ENCODE measurements at regions not wholly inside any gene's neighbourhood (a gene's known extent, or its start where the extent isn't known, plus 50 kb on each side); places are given as distances from the start of the nearest gene placed in this dataset.
"Not testable (repeated sequence)": the region's sequence is repeated elsewhere in the genome, so short reads cannot be mapped to it uniquely, and the experiment has no call there.

DNA sequence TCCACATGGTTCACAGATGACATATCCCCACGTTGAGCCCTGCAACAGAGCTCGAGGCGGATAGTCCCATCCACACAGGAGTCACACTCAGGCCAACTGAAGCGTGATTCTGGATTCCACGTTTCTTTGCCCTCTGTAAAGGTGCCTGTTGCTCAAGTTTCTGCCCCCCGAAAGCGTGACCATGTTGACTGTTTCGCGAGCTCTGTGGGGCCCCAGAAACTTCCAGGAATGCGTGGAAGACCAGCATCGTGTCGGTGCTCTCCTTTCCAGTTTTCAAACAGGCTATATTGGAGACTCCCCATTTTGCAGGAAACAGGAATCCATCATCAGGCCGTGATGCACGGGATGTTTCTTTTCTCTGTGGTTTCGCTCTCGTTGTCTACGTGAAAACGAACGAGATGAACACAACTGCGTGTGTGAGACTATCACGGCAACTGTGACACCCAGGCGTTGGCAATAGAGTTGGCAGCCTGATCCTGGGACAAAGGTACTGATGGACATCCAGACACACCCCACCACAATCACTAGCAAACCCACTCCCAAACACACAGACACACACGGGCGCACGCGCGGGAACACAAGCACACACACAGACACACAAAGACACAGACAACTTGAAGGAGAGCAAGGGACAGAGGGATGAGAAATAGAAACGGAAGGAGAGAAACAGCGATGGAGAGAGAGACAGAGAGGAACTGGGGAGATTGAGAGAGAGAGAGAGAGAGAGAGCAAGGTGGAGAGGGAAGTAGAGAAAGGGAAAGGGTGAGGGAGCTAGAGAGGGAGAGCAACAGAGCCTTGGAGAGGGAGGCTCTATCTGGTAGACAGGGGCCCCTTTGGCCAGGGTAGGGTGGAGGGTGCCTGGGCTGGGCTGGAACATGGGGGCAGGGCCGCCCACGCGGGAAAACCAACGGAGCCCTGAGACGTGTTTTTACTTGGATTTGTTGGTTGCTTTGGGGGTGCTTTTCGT lies 1609.3 kb downstream of the SPATA31A7 start:
- peak; percentile 77 for DNase-seq

DNA sequence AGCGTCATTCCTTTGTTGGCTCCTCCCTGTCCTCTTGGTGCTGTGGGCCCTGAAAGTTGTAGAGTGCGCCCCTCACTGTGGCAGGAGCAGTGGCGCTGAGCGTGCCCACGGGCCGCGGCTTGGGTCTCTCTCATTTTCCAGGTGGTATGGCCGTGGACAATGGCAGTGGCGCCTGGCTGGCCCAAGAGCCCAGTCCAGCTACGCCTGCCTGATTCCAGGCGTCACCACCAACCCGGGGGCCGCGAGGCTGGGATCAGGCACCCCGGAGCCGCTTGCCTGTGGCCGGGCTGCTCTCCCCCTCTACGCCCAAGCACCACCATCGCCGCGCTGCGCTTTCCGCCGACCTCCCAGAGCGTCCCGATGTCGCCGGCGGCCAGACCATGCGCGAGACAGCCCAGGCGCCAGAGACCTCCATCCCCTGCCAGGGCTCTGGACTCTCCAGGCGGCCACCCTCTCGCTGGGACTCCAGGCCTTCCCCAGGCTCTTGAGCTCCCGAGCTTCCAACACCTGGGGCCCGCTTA lies 1610.1 kb downstream of the SPATA31A7 start:
- DNase-seq = peak; percentile 87

DNA sequence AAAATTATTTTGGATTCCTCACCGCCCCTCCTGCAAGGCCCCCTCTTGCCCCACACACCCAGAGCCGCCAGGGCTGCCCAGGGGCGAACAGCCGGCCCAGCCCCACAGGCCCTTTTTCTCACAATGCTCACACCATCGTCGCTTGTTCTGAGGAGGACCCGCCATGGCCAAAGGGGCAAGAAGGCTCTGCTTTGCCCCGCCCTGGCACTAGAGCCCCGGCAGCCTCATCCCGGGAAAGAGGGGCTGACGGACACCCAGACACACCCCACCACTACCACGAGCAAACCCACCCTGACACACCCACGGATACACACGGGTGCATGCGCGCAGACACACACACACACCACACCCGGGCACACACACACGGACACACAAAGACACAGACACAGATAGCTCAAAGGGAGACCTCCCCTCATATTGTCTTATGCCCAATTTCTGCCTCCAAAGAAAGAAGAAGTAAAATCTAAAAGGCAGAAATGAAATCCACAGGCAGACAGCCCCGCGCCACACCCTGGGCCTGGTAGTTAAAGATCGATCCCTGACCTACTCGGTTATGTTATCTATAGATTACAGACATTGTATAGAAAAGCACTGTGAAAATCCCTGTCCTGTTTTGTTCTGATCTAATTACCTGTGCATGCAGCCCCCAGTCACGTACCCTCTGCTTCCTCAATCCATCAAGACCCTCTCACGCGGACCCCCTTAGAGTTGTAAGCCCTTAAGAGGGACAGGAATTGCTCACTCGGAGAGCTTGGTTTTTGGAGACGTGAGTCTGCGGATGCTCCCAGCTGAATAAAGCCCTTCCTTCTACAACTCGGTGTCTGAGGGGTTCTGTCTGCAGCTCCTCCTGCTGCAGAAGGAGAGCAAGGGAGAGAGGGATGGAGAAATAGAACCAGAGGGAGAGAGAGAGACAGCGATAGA lies 1610.9 kb downstream of the SPATA31A7 start:
- DNase-seq = peak; percentile 81

DNA sequence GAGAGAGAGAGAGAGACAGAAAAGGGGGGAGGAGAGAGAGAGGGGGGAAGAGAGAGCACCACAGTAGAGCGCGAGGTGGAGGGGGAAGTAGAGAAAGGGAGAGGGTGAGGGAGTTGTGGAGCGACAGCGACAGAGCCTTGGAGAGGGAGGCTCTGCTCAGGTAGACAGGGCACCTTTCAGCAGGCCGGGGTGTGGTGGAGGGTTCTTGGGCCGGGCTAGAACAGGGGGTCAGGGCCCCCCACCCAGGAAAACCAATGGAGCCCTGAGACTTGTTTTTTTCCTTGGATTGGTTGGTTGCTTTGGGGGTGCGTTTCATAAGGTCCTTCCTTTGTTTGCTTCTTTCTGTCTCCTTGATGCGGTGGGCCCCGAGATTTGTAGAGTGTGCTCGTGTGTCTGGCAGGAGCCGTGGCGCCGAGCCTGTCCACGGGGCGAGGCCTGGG lies 1611.6 kb downstream of the SPATA31A7 start:
- peak; percentile 77 for DNase-seq

DNA sequence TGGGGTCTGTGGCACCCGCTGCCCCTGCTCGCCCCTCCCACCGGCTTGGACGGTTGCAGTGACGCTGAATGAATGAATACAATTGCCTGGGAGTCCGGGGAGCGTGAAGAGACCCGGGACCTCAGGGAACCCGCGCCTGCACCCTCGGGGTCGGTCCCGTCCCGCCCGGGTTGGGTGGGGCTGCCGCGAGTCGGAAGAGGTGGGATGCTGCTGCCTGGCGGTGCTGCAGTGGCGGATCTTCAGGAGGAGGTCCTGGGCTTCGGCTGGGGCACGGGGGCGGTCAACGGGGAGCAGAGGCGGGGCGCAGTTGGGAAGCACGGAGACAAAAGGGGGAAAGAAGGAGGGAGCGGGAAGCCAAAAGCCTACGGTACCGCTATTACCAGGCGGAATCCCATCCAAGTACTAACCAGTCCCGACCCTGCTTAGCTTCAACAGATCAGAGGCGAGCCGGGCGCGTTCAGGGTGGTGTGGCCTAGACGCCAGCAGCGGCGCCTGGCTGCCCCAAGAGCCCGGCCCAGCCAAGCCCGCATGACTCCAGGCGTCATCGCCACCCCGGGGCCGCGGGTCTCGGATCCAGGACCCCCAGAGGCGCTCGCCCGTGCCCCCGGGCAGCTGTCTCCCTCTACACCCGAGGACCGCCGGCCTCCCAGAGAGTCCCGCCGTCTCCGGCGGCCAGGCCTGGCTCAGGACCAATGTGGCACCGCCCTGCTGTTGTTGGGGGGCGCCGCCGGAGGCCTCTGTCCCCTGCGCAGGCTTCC lies 1612.3 kb downstream of the SPATA31A7 start:
- peak; percentile 97 for DNase-seq

DNA sequence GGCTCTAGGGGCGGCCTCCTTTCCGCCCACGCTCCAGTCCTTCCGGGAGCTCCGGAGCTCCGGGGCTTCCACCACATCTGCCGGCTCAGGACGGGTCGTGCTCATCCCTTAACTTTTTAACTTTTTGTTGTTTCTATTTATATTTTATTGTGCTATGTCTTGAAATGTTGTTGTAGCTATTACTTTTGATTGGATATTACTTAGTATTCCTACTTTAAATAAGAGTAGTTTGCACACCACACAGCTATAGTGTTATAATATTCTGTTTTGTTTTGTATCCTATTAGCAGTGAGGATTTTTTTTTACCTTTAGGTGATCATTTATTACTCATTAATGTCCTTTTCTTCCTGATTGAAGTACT lies 1612.9 kb downstream of the SPATA31A7 start:
- DNase-seq = not testable (repeated sequence)

DNA sequence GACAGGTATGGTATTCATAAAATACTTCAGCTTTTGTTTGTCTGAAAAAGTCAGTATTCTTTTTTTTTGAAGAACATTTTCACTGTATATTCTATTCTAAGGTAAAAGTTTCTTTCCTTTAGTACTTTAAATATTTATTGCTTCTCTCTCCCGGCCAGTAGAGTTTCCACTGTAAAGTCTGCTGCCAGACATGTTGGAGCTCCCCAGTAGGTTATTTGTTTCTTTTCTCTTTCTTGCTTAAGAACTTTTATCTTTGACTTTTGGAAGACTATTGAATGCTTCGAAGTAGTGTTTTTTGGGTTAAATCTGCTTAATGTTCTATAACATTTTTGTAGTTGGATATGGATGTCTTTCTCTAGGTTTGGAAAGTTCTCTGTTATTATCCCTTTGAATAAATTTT lies 1613.3 kb downstream of the SPATA31A7 start:
- DNase-seq = not testable (repeated sequence)

DNA sequence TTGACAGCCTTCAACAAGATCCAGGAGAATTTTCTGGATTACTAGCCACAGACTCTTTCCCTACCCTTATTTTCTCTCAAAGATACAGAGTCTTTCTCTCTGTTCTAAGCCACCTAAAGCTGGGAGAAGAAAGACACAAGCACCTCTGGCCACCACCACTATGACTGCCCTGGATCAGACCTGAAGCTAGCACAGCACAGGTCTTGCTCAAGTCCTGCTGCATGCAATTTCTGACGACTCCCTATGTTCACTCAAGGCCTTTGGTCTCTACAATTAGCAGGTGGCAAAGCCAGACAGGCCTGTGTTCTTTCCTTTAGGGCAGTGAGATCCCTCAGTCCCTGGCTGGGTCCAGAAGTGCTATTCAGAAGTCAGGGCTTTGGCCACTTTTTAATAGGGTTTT lies 1614.5 kb downstream of the SPATA31A7 start:
- not testable (repeated sequence) for DNase-seq

DNA sequence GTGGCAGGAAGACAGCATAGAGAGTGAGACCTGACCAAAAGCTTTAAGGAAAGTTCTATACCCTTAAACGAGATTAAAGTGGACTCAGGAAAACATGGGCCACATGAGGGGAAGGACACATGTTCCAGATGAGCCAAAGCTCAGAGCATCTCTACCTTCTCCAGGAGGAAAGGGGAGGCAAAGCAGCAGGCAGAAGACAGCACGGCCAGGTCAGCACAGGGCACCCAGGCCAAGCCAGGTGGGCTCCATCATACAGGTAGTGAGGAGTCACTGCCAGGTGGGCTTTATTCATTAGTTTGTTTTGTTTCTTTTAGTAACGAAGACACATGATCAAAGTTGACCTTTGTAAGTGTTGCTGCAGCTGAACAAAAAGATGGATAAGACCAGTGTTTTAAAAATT lies 1617.6 kb downstream of the SPATA31A7 start:
- DNase-seq = not testable (repeated sequence)

DNA sequence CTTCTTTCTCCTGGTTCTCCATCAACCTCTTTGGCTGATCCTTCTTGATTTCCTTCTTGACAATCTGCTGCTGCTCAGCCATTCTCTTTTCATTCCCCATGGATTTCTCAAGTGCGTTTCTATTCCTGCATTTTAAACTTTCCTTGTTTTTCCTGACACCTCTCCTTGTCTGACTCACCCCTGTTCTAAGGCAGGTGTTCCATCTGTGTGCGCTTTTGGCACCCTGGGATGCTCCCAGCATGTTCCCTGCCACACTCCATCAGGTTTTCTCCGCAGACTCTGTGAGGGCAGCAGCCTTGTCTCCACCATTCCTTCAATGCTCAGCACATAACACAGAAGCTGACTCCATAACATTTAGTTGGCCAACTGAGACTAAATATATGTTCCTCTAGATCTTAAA lies 1618.2 kb downstream of the SPATA31A7 start:
- DNase-seq = not testable (repeated sequence)

DNA sequence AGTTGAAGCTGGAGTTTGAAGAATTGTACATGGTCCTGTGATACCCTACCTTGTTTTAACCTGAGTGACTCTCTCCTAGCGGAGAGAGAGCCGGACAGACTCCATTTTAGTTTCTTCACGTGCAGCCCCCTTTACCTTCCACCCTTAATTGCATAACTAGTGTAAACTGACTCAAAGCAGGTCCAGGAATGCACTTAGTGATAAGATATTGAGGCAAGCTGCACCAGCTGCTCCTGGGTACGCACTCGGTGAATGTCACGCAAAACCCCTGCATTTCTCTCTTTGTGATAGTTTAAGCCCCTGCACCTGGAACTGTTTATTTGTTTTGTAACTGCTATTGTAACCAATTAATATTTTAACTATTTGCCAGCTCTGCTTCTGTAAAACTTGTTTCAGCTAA lies 1620.5 kb downstream of the SPATA31A7 start:
- not testable (repeated sequence) for DNase-seq

DNA sequence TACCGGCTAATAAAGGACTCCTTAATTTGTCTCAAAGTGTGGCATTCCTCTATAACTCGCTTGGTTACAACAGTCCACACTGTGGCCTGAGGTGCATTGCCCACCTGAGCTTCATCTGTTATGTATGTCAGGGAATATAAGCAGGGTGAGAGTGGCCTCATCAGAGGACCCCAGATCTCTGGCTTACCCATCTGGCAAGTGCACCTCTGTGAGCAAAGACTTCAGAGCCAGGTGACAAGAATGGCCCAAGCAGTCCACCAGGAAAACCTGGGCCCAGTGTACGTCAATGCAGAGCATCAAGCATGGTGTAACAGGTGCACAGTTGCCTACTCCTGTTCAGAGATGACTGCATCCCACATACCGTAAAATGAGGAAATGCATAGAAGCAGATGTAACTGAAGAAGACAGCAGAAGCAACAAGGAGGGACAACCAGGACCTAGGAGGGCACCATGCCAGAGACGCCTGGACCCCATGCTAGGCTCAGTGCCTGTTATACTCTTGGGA lies 1621.0 kb downstream of the SPATA31A7 start:
- not testable (repeated sequence) for DNase-seq

DNA sequence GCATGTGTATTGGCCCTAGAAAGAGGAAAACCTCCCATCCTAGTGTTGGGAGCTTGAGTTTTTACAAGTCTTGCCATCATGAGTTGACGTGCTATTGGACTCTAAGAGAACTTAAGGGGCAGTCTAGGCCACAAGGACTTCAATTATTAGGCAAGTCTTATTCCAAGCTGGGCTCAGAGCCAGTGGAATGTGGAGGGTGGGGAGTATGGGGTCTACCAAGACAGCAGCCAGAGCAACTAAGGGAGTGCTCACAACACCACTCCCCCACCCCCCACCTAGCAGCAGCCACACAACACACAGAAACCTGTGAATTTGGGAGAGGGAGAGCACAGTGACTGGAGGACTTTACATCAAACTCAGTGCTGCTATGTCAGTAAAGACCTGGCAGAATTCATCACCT lies 1625.6 kb downstream of the SPATA31A7 start:
- not testable (repeated sequence) for DNase-seq

DNA sequence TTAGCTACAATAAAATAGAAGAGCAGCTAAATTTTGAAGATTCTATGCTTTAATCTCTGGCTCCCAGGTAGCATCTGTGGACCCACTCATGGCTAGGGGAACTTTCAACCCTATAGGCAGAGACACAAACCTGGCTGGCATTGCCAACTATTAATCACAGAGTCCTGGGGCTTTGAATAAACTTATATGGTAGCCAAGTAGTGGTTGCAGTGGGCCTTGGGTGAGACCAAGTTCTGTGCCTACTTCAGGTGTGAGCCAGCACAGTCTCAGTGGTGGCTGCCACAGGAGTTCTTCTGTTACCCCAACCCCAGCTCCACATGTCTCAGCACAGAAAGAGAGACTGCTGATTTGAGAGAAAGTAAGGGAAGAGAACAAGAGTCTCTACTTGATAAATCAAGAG lies 1626.5 kb downstream of the SPATA31A7 start:
- not testable (repeated sequence) for DNase-seq

DNA sequence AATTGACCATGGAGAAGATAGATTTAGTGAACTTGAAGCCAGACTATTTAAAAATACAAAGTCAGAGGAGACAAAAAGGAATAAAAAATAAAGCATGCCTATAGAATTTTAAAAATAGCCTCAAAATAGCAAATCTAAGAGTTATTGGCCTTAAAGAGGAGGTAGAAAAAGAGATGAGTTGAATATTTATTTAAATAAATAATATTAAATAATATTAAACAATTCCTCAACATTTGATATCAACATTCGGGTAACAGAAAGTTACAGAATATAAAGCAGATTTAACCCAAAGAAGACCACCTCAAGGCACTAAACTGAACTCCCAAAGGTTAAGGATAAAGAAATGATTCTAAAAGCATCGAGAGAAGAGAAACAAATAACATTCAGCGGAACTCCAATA lies 1627.4 kb downstream of the SPATA31A7 start:
- DNase-seq = not testable (repeated sequence)

DNA sequence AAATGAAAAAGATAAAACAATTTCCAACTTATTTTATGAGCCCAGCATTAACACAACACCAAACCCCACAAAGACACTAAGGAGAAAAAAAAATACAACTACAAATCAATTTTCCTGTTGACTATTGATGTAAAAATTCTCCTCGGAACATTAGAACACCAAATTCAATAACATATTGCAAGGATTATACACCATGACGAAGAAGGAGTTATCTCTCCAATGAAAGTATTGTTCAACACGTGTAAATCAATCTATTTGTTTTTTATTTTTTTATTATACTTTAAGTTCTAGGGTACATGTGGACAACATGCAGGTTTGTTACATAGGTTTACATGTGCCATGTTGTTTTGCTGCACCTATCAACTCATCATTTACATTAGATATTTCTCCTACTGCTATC lies 1632.3 kb downstream of the SPATA31A7 start:
- not testable (repeated sequence) for DNase-seq

DNA sequence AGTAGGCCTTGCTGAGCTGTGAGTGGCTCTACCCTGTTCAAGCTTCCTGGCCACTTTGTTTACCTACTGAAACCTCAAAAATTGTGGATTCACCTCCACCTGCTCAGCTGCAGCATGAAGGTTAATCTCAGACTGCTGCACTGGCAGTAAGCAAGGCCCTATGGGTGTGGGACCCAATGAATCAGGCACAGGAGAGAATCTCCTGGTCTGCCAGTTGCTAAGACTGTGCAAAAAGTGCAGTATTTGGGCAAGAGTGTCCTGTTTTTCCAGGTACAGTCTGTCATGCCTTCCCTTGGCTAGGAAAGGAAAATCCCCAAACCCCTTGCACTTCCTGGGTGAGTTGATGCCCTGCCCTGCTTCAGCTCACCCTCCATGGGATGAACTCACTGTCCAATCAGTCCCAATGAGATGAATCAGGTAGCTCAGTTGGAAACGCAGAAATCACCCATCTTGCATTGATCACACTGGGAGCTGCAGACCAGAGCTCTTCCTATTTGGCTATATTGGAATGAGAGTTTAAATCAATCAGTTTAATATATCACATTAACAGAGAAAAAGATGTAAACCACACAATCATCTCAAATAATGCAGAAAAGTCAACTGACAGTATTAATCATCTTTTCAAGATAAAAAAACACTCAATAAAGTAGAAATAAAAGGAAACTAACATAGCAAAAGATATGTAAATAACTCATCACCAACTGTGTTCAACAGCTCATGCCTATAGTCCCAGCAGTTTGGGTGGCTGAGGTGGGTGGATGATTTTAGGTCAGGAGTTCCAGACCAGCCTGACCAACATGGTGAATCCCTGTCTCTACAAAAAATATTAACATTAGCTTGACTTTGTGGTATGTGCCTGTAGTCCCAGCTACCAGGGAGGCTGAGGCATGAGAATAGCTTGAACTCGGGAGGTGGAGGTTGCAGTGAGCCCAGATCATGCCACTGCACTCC lies 1638.4 kb downstream of the SPATA31A7 start:
- not testable (repeated sequence) for DNase-seq

DNA sequence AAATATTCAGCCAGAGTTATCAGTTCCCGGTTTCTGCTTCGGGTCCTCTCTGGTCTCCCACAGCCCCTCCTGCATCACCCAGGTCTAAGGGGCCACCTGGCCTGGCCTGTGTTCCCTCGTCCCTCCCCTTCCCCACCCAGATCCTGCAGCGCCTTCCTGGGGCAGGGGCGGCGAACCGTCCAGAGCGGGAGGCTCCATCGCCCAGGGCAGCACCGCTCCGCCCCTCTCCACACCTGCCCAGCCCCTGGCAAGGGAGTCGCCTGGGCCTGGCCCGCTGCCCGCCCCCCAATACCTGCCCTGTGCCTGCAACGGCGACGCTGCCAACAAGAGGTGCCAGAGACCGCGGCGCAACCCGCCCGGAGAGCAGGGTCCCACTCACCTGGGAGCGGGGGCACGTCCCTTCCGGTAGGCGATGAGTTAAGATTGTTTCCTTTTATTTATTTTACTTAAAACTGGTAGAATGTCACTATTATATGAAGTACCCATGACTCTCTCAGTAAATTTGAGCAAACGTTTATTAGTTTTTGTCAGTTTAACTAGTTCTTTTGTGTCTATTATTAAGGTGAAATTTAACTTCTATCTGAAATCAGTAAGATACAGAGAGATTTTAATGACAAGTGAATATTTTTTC lies 1641.1 kb downstream of the SPATA31A7 start:
- DNase-seq = peak; percentile 11

DNA sequence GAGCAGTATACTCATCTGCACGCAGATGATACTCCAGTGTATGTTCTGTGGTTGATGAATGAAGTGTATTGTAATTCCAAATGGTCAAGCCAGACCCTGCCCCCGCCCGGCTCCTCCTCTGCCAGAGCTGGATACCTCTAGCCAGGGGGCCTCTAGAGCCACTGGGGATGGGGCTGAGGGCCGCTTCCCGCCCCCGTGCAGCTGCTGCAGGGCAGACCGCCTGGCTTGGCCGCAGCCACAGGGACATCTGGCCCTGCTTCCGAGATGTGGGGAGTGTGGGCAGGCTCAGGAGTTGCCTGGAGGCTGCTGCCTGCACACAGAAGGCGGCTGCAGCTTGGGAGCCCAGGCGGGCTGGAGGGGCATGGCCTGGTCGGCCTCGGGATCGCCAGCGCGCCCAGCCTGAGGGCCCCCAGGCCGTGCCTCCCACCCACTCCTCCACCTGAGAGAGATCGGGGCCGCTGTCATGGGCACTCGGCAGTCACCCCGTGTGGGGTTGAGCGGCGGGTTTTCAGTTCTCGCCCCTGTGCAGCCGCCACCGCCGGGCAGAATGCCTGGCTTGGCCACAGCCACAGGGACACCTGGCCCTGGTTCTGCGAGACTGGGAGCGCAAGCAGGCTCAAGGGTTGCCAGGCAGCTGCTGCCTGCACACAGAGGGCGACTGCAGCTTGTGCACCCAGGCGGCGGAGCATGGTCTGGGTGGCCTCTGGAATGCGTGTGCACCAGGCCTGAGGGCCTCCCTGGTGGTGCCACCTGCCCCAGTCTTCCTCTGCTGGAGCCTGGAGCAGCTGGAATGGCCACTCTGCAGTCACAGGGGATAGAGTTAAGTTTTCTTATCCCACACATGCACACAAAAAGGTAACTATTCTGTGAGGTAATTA lies 1643.7 kb downstream of the SPATA31A7 start:
- peak; percentile 40 for DNase-seq
